CD4-positive, alpha-beta T cell treated with Interleukin-10 for 1 hour (primary cell): ENCODE measurements at regions not wholly inside any gene's neighbourhood (a gene's known extent, or its start where the extent isn't known, plus 50 kb on each side); places are given as distances from the start of the nearest gene placed in this dataset.
A peak's percentile ranks its signal among the peaks of the same experiment; 100 is the strongest.
"Not testable (repeated sequence)": the region's sequence is repeated elsewhere in the genome, so short reads cannot be mapped to it uniquely, and the experiment has no call there.

ENCODE experiments used
- DNase-seq: peaks from one replicate; pipeline ENCODE4 v3.0.0-alpha.2; 2020

DNA sequence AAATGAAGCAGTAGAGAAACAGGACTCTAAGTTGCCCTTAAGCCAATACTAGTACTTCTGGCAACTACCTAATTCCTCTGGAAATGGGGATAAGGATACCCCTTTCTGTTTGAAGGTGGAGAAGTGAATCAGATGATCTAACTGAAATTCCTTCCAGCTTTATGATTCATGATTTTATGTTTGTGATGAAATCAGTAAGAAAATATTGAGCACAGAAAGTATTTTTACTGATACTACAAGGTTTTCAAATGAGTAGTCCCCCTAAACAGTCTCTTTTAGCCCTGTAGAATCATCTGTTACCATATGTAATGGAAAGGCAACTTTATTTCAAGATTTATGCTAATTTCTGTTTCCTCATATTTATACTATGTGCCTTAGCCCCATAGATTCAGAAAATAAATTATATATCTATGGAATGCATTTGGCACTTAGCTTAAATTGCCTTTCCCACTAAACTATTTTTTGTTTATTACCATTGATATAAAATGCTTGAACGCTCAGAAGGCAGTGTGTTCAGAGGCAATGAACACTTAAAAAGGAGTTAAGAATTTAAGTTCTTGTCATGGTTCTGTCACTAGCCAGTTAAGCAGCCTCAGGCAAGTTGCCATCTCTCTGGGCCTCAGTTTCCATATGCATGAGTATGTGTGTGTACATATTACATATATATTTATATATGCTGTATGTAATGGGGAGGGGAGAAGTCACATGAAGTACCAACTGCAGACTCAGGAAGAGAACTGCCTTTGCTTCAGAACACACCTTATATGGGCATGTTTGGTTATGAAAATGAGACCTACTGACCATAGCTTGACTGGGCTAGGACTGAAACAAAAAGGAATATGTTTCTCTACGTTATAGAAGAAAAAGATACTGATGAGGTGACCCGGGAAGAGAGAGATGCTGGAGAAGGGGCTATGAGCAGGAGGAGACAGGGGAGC, 97.7 kb downstream of the CDC42EP3 start:
- no peak for DNase-seq

GRCh38 chr2:37575780-37576179, 95.7 kb downstream of the CDC42EP3 start:
- no peak for DNase-seq

DNA sequence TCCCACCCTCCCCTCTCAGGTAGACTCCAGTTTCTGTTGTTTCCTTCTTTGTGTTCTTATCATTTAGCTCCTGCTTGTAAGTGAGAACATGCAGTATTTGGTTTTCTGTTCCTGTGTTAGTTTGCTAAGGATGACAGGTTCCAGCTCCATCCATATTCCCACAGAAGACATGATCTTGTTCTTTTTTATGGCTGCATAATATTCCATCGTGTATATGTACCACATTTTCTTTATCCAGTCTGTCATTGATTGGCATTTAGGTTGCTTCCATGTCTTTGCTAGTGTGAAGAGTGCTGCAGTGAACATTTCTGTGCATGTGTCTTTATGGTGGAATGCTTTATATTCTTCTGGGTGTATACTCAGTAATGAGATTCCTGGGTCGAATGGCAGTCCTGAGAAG, 95.2 kb downstream of the CDC42EP3 start:
- not testable (repeated sequence) for DNase-seq

- no peak for DNase-seq
Measured at GRCh38 chr2:37576831-37577230, 94.6 kb downstream of the CDC42EP3 start.

- DNase-seq = no peak
Measured at GRCh38 chr2:37579192-37579713, 92.2 kb downstream of the CDC42EP3 start.

DNA sequence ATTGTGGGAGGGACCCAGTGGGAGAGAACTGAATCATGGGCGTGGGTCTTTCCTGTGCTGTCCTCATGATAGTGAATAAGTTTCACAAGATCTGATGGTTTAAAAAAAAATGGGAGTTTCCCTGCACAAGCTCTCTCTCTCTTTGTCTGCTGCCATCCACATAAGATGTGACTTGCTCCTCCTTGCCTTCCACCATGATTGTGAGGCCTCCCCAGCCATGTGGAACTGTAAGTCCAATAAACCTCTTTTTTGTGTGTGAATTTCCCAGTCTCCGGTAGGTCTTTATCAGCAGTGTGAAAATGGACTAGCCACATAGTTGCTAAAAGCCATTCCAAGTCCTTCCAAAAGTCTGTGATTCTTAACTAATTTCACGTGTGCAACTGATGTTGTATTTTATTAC, 91.5 kb downstream of the CDC42EP3 start:
- not testable (repeated sequence) for DNase-seq

- no peak for DNase-seq
Measured at GRCh38 chr2:37581433-37581832, 90.0 kb downstream of the CDC42EP3 start.

DNA sequence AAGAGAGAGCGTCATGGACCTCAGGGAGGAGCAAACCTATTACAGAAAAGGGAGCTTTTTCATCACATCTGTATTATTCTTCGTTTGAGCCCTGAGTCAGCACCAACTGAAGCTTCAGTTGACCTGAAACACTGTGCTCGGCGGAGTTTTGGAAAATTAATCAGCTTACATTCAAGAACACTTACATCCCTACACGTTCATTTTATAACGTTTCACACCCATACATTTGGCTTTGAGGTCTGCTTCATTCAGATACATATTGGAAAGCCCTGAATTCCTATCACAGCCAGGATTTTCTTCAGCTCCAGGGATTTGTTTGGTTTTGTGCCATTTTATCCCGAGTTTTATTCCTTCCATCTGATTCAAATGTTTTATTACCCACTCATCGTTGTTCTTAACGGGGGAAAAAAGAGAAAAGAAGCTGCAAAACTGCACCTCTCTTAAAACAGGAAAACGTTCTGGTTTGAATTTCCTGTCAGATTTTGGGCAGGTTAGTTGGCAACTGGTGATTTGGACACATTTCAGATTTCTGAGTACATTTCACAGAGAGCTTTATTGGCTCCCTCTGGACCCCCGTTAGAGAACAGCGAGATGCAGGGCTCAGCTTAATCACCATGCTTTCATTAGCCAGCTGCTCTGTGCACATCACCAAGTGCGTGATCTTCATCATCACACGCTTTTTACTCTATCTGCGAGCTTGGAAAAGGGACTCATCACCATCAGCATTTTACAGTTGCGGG, 88.8 kb downstream of the CDC42EP3 start:
- DNase-seq = peak; percentile 38

GRCh38 chr2:37583402-37583801, 88.0 kb downstream of the CDC42EP3 start:
- DNase-seq = no peak

DNA sequence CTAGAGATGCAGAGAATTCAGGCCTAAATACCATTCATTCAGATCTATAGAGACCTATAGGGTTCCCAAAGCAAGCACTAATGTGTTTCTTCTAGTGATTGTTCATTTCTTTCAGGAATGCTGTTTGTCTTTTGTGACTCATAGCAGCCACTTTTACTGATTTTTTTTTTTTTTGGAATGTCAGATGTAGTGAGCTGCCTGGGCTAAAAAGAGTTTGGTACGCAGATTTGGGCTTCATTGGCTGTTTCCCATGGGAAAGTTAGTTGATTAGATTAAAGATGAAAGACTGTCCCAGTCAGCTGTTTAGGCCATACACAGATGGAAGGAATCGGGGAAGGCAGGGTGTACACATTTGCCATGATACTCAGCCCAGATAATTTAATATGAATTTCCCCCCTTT, 87.6 kb downstream of the CDC42EP3 start:
- no peak for DNase-seq

DNA sequence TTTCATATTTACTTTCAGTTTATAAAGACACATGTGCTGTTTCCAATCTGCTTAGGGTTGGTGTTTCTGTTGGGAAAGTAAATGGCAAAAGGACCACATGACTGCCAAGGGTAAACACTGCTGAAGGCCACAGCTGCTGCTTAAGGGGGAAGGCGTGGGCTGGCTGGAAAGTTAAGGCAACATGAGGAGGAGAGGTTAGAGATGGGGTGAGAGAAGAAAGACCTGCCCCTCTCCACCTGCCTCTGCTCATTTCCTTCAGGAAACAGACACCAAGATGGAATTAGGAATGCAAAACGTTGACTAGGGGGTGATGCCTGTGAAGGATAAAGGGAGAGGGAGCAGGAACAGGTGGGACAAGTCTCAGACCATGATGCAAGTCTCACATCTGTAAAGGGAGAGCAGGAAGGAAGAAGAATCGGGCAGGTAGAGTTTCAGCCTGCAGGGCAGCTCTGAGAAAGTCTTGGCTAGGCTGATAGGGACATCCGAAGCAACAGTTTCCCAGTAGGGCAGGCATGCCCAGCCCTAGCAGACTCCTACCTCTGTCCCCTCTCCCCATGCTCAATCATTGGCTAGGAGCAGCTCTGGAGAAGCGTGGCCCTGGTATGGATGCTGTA, 86.0 kb downstream of the CDC42EP3 start:
- no peak for DNase-seq

DNA sequence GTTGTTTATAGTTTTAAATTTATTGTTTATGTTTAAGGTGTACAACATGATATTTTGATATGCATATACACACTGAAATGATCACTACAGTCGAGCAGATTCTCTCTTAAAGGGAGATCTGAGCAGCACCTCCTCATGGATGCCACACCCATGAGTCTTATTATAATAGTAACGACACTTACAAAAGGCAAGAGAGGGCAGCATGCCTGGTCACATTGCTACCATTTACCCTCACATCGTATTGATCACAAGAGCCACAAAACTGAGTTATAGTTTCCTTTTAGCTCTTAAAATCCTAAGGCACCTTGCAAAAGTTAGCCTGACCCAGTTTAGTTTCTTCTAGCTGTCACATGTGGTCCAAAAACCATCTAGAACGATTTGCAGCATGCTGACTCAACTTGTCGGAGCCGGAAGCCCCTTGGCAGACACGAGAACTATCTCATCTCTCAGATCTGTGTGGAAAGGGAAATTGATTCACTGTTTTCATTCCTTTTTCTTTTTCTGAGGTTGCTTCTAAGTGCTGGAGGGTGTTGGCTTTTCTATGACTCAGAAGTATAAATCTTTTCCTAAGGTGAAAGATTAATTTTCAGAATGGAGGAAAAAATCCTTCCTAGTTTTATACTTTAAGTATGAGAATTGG, 85.3 kb downstream of the CDC42EP3 start:
- DNase-seq = peak; percentile 82

DNA sequence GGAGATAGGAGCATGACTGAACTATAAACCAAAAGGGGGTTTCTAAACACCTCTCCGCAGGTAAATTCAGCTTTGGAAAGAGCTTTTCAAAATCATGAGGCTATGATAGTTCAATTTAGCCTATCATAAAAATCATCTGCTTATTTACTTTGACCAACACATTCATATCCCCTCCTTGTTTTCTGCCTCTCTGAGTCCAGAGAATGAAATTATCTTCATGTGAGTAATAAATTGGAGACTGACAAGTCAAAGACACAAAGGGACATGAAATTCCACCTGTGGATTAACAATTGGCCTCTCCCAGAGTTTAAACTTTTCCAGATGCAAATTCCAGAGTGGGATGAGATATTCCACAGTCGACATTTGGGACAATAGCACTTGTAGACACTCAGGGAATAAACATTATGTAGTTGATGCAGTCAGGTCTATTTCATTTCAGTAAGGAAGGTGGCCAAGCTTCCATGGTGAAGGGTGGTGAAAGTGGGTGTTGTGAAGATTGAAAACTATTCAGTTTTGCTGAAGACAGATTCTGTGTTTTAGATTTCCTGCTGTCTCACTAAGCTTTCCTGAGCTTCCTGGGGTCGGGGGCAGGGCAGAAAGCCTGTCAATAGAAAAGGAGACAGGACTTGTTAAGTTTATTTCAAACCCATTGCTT, 84.7 kb downstream of the CDC42EP3 start:
- no peak for DNase-seq

GRCh38 chr2:37587817-37588216, 83.6 kb downstream of the CDC42EP3 start:
- DNase-seq = no peak

DNA sequence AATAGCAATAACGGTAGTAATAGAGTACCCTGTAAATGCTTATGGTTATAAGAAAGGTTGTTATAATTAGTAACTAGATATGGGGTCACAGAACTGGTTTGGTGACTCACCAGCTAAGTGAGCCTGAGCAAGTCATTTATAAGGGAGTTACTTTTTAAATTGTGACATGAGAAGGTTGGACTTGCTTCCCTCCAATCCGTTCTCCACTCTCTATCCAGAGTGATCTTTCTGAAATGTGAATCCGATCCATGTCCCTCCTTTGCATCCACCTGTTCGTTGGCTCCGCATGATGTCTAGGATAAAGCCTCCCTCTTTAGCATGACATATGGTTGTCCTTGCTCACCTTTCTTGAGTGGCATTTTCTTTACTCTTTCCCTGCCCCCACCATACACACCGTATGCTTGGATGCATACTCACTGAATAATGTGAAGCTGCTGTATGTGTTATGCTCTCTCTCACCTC, 83.1 kb downstream of the CDC42EP3 start:
- no peak for DNase-seq

DNA sequence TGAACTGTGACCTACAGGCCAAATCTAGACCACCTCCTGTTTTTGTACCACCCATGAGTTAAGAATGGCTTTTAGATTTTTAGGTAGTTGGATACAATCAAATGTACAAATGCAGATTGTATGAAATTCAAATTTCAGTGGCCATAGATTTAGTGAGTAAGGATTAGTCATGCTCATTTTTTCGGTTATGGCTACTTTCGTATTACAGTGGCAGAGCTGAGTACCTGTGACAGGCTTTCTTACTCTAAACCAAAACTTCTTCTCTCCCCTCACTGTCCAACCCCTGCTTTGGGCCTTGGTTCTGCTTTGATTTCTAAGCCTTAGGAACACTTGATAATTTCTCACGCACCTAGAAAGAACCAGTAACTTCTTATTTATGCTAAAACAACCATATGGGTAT, 82.1 kb downstream of the CDC42EP3 start:
- DNase-seq = no peak

GRCh38 chr2:37590119-37590571, 81.3 kb downstream of the CDC42EP3 start:
- DNase-seq = no peak
